HCT116 (cell line): ENCODE measurements at regions not wholly inside any gene's neighbourhood (a gene's known extent, or its start where the extent isn't known, plus 50 kb on each side); places are given as distances from the start of the nearest gene placed in this dataset.

Experiments
- ATAC-seq: fragments of 200-7000 bp; cut with Tn5 transposase; 2 replicates; pipeline ENCODE4 v1.9.1; 2020; ENCODE audit warnings: mild to moderate bottlenecking, moderate library complexity
- BruUV-seq: library from RNA; stranded (reverse); fragments of 400-500 nt; replicated peaks from 2 replicates; lab custom pipeline; 2021; lab: Mats Ljungman, UMichigan
- CTCF ChIA-PET: fragments of 300-600 bp; sonication (Branson Sonifier 250); formaldehyde crosslinking; loops from one replicate; lab custom pipeline; 2021; ENCODE audit warnings: antibody characterized with exemption; lab: Charles Lee
- POLR2A ChIA-PET: fragments of 300-600, 350-600 bp; sonication (Branson Sonifier 250); formaldehyde crosslinking; loops from one replicate; lab custom pipeline; 2021; ENCODE audit warnings: antibody characterized with exemption; lab: Charles Lee
- RAD21 ChIA-PET, 2 experiments: fragments of 300-600 bp; sonication (Branson Sonifier 250); formaldehyde crosslinking; loops; one replicate each; lab custom pipeline; 2023; ENCODE audit warnings: low total read pairs in 2 of 2; ENCODE audit not compliant: uncharacterized antibody in 2 of 2, unreplicated experiment in 2 of 2, low non-redundant PET in 1 of 2; lab: Charles Lee
- DNase-seq: peaks from one replicate; pipeline ENCODE4 v3.0.0-alpha.2; 2010; ENCODE audit warnings: low read depth, low spot score
- H2AFZ ChIP-seq: fragments of 200-600 bp; shearing (Covaris generic), sonication (generic); 2 replicates; pipeline ENCODE4 v1.6.1; 2017; ENCODE audit warnings: low read depth, mixed run types, mixed read lengths, antibody characterized with exemption, low read length; ENCODE audit not compliant: poor library complexity, severe bottlenecking
- H3K27ac ChIP-seq: 2 replicates; pipeline ENCODE4 v1.5.1; 2012; ENCODE audit warnings: low read depth, low read length
- H3K27me3 ChIP-seq: fragments of 200-600 bp; sonication (generic); 2 replicates; pipeline ENCODE4 v1.6.1; 2016; ENCODE audit warnings: mixed run types, low read length, mixed read lengths; ENCODE audit not compliant: insufficient read depth
- H3K36me3 ChIP-seq, 2 experiments: fragments of 200-500 bp in 1 of 2; fragments of 200-600 bp in 1 of 2; sonication (Bioruptor generic) in 1 of 2; sonication (generic) in 1 of 2; 2 replicates each; pipeline versions ENCODE4 v1.5.1 to v1.6.1; 2014 to 2016; ENCODE audit warnings: low read length in 2 of 2, inconsistent platforms in 1 of 2, mixed read lengths in 1 of 2, mixed run types in 1 of 2; ENCODE audit not compliant: insufficient read depth in 2 of 2, control insufficient read depth in 1 of 2
- H3K4me1 ChIP-seq, 2 experiments: fragments of 200-600 bp in 1 of 2; sonication (generic) in 1 of 2; 2 replicates each; pipeline versions ENCODE4 v1.5.1 to v1.6.1; 2012 to 2017; ENCODE audit warnings: low read length in 2 of 2, inconsistent platforms in 1 of 2, mild to moderate bottlenecking in 1 of 2, mixed read lengths in 1 of 2, mixed run types in 1 of 2, moderate library complexity in 1 of 2; ENCODE audit not compliant: insufficient read depth in 2 of 2, control insufficient read depth in 1 of 2
- H3K4me2 ChIP-seq: fragments of 200-600 bp; sonication (generic); 2 replicates; pipeline ENCODE4 v1.6.1; 2017; ENCODE audit warnings: mixed run types, low read length, mixed read lengths
- H3K4me3 ChIP-seq, 2 experiments: fragments of 200-600 bp in 1 of 2; sonication (generic) in 1 of 2; replicated peaks in 1 of 2; 2 replicates each; pipeline ENCODE4 v1.5.1; 2011 to 2016; ENCODE audit warnings: low read length in 2 of 2, control low read depth in 1 of 2, low read depth in 1 of 2, mild to moderate bottlenecking in 1 of 2, mixed read lengths in 1 of 2, mixed run types in 1 of 2
- H3K79me2 ChIP-seq: fragments of 200-600 bp; sonication (generic); 2 replicates; pipeline ENCODE4 v1.6.1; 2017; ENCODE audit warnings: mild to moderate bottlenecking, mixed run types, low read length, moderate library complexity, mixed read lengths; ENCODE audit not compliant: insufficient read depth
- H3K9ac ChIP-seq: fragments of 200-600 bp; sonication (generic); 2 replicates; pipeline ENCODE4 v1.6.1; 2016; ENCODE audit warnings: low read length, mixed read lengths
- H3K9me2 ChIP-seq: fragments of 200-600 bp; sonication (generic), shearing (Covaris generic); 2 replicates; pipeline ENCODE4 v1.6.1; 2017; ENCODE audit warnings: mixed run types, mild to moderate bottlenecking, moderate library complexity; ENCODE audit not compliant: insufficient read depth
- H3K9me3 ChIP-seq, 2 experiments: fragments of 200-500 bp in 1 of 2; fragments of 200-600 bp in 1 of 2; sonication (Bioruptor generic) in 1 of 2; sonication (generic) in 1 of 2; 2 replicates each; pipeline ENCODE4 v1.6.1; 2014 to 2017; ENCODE audit warnings: low read length in 2 of 2, mixed read lengths in 2 of 2, inconsistent platforms in 1 of 2, low read depth in 1 of 2, mild to moderate bottlenecking in 1 of 2, mixed run types in 1 of 2, moderate library complexity in 1 of 2; ENCODE audit not compliant: control insufficient read depth in 1 of 2, insufficient read depth in 1 of 2
- H4K20me1 ChIP-seq: fragments of 200-600 bp; sonication (generic), shearing (Covaris generic); 2 replicates; pipeline ENCODE4 v1.6.1; 2017; ENCODE audit warnings: mixed run types, mild to moderate bottlenecking, moderate library complexity; ENCODE audit not compliant: insufficient read depth
- CBX3 ChIP-seq: IDR thresholded peaks from 2 replicates; pipeline ENCODE4 v1.6.1; 2012; ENCODE audit warnings: low read depth
- CEBPB ChIP-seq: IDR thresholded peaks from 2 replicates; pipeline ENCODE4 v1.6.1; 2012; ENCODE audit warnings: low read depth
- CTCF ChIP-seq, 3 experiments: fragments of 200-600 bp in 1 of 3; sonication (generic) in 1 of 3; IDR thresholded peaks in 2 of 3; conservative IDR thresholded peaks in 1 of 3; 2 replicates each; pipeline ENCODE4 v1.5.1; 2012 to 2017; ENCODE audit warnings: low read depth in 2 of 3, low read length in 2 of 3, antibody characterized with exemption in 1 of 3, borderline replicate concordance in 1 of 3, control low read depth in 1 of 3, mild to moderate bottlenecking in 1 of 3, mixed read lengths in 1 of 3, mixed run types in 1 of 3, moderate library complexity in 1 of 3; ENCODE audit not compliant: insufficient read depth in 1 of 3
- EZH2 ChIP-seq: fragments of 200-600 bp; sonication (generic); IDR thresholded peaks from 2 replicates; pipeline ENCODE4 v1.6.1; 2017; ENCODE audit warnings: antibody characterized with exemption, mixed run types
- POLR2A ChIP-seq: IDR thresholded peaks from 2 replicates; pipeline ENCODE4 v1.7.0; 2011; ENCODE audit warnings: borderline replicate concordance; ENCODE audit not compliant: insufficient read depth, insufficient read length; ENCODE audit errors: extremely low read depth
- POLR2AphosphoS5 ChIP-seq: IDR thresholded peaks from 2 replicates; pipeline ENCODE4 v1.6.1; 2011; ENCODE audit warnings: mild to moderate bottlenecking, low read depth, low read length, moderate library complexity
- RAD21 ChIP-seq: IDR thresholded peaks from 2 replicates; pipeline ENCODE4 v1.6.1; 2012; ENCODE audit warnings: low read depth, mild to moderate bottlenecking
- REST ChIP-seq: IDR thresholded peaks from 2 replicates; pipeline ENCODE4 v1.6.1; 2012; ENCODE audit warnings: low read depth
- SIN3A ChIP-seq: IDR thresholded peaks from 2 replicates; pipeline ENCODE4 v1.6.1; 2012; ENCODE audit warnings: low read depth
- SRF ChIP-seq: IDR thresholded peaks from 2 replicates; pipeline ENCODE4 v1.6.1; 2012; ENCODE audit warnings: low read depth
- ZFX ChIP-seq: fragments of 450-650 bp; IDR thresholded peaks from 2 replicates; pipeline ENCODE4 v1.6.1; 2017
- intact Hi-C: fragments of 100-400 bp; cut with micrococcal nuclease; formaldehyde crosslinking; loops from 2 replicates; pipeline ENCODE4 v1.10.0; 2022

- no peak overlapping the region for H3K4me2 ChIP-seq
- ChIA-PET POLR2A (no interaction called here), CTCF (no interaction called here), RAD21 (no interaction called here)
- H3K4me3 ChIP-seq = no peak overlapping the region
- no peaks in the 10 kb centered on the region for H3K27me3 ChIP-seq
- TF ChIP-seq CBX3 (no peak), CEBPB (no peak), POLR2AphosphoS5 (no peak), RAD21 (no peak), SRF (no peak), ZFX (no peak), SIN3A (no peak), CTCF (IDR thresholded peaks at IDR 0.05 in 2 of 3, conservative IDR thresholded peaks at IDR 0.05 in 1 of 3; ENCODE audit: borderline replicate concordance in 1 of 3, insufficient read depth in 1 of 3, low read depth in 2 of 3, low read length in 2 of 3) (no peak)
- BruUV-seq = no TSS peak
- H3K27ac ChIP-seq = no peak overlapping the region
- no peaks in the 10 kb centered on the region for H3K79me2 ChIP-seq
- no peaks in the 10 kb centered on the region for H4K20me1 ChIP-seq
- no peak overlapping the region for H3K9ac ChIP-seq
- no peak for DNase-seq
- no peaks in the 10 kb centered on the region for H3K9me2 ChIP-seq
- intact Hi-C loops = no loop called here
- H3K36me3 ChIP-seq = no peaks in the 10 kb centered on the region
- H2AFZ ChIP-seq = no peak overlapping the region
- ATAC-seq = no peak
- H3K4me1 ChIP-seq = no peaks in the 10 kb centered on the region
- peaks cover 8 to 14% of the 10 kb centered on the region in 2 experiments; a peak in 2 of 4 replicates for H3K9me3 ChIP-seq
Measured at GRCh38 chr4:14446311-14446710, 556.0 kb upstream of the CPEB2 start.

GRCh38 chr4:14446904-14447303 is 555.4 kb upstream of the CPEB2 start:
- RAD21 ChIA-PET = no interaction called here
- H3K36me3 ChIP-seq = no peaks in the 10 kb centered on the region

More at GRCh38 chr4:14446904-14447303, 555.4 kb upstream of the CPEB2 start:
- no peaks in the 10 kb centered on the region for H3K79me2 ChIP-seq
- H3K9me2 ChIP-seq = no peaks in the 10 kb centered on the region
- no peaks in the 10 kb centered on the region for H3K4me1 ChIP-seq
- ChIA-PET CTCF (no interaction called here), POLR2A (no interaction called here)
- H3K9ac ChIP-seq = no peak overlapping the region
- H3K27ac ChIP-seq = no peak overlapping the region
- H4K20me1 ChIP-seq = no peaks in the 10 kb centered on the region
- H3K27me3 ChIP-seq = no peaks in the 10 kb centered on the region
- ATAC-seq (no peak), DNase-seq (no peak)
- no peak overlapping the region for H3K4me2 ChIP-seq
- TF ChIP-seq REST = no peak
- TF ChIP-seq POLR2A = no peak
- no peak for TF ChIP-seq CEBPB
- no peak for TF ChIP-seq SIN3A
- TF ChIP-seq EZH2 = no peak
- BruUV-seq = no TSS peak
- no peak overlapping the region for H2AFZ ChIP-seq
- intact Hi-C loops = no loop called here
- H3K9me3 ChIP-seq = peaks cover 8 to 14% of the 10 kb centered on the region in 2 experiments; a peak in 2 of 4 replicates
- no peak overlapping the region for H3K4me3 ChIP-seq
